22Rv1 (cell line): ENCODE measurements at regions not wholly inside any gene's neighbourhood (a gene's known extent, or its start where the extent isn't known, plus 50 kb on each side); places are given as distances from the start of the nearest gene placed in this dataset.

Source experiments
- ZFX ChIP-seq: fragments of 450-650 bp; IDR thresholded peaks from 2 replicates; pipeline ENCODE4 v1.6.1; 2017; ENCODE audit warnings: antibody characterized with exemption, borderline replicate concordance
- TF ChIP-seq, protein P1 (sequence below): fragments of 450-650 bp; IDR thresholded peaks from 2 replicates; pipeline ENCODE4 v1.5.1; 2017; ENCODE audit warnings: mild to moderate bottlenecking

DNA sequence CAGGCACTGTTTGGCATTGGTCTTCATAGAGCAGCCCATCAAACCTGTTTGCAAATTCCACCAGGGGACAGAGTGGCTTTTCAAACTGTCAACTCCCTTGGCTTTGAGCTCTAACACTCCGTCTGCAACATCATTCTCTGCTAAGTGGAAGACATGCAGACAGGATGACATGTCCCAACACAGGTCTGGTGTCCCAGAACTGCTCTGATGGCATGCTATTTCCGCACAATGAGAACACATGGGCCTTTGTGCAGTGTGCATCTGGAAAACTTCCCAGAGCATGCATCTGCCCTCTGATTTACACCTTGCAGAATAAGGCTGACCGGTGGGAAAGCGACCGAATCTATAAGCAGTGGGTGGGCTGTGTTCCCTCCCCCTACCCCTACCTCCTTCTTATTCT lies 212.8 kb upstream of the GYPA start:
- TF ChIP-seq, protein P1, sequence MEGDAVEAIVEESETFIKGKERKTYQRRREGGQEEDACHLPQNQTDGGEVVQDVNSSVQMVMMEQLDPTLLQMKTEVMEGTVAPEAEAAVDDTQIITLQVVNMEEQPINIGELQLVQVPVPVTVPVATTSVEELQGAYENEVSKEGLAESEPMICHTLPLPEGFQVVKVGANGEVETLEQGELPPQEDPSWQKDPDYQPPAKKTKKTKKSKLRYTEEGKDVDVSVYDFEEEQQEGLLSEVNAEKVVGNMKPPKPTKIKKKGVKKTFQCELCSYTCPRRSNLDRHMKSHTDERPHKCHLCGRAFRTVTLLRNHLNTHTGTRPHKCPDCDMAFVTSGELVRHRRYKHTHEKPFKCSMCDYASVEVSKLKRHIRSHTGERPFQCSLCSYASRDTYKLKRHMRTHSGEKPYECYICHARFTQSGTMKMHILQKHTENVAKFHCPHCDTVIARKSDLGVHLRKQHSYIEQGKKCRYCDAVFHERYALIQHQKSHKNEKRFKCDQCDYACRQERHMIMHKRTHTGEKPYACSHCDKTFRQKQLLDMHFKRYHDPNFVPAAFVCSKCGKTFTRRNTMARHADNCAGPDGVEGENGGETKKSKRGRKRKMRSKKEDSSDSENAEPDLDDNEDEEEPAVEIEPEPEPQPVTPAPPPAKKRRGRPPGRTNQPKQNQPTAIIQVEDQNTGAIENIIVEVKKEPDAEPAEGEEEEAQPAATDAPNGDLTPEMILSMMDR = no peak
- no peak for TF ChIP-seq ZFX
